ENCODE measurements at regions not wholly inside any gene's neighbourhood (a gene's known extent, or its start where the extent isn't known, plus 50 kb on each side); places are given as distances from the start of the nearest gene placed in this dataset.
"Not testable (repeated sequence)": the region's sequence is repeated elsewhere in the genome, so short reads cannot be mapped to it uniquely, and the experiment has no call there.

- not testable (repeated sequence) for TF ChIP-seq YY1 (IDR thresholded peaks at IDR 0.05; ENCODE audit: insufficient read depth, insufficient read length); ZNF274 (IDR thresholded peaks at IDR 0.05; ENCODE audit: low read depth, low read length); SUZ12 (IDR thresholded peaks at IDR 0.05; ENCODE audit: extremely low read depth, insufficient read depth, insufficient read length)
Measured at GRCh38 chr9:1195636-1196035, 145.5 kb downstream of the DMRT2 start.

Measured in NT2/D1 (cell line).